Activated T-cell treated with anti-CD3 and anti-CD28 coated beads for 24 hours (primary cell): ENCODE measurements at regions not wholly inside any gene's neighbourhood (a gene's known extent, or its start where the extent isn't known, plus 50 kb on each side); places are given as distances from the start of the nearest gene placed in this dataset.
"Not testable (repeated sequence)": the region's sequence is repeated elsewhere in the genome, so short reads cannot be mapped to it uniquely, and the experiment has no call there.

Source experiments
- DNase-seq: peaks from one replicate; pipeline ENCODE4 v3.0.0-alpha.2; 2020; ENCODE audit warnings: low read depth

DNA sequence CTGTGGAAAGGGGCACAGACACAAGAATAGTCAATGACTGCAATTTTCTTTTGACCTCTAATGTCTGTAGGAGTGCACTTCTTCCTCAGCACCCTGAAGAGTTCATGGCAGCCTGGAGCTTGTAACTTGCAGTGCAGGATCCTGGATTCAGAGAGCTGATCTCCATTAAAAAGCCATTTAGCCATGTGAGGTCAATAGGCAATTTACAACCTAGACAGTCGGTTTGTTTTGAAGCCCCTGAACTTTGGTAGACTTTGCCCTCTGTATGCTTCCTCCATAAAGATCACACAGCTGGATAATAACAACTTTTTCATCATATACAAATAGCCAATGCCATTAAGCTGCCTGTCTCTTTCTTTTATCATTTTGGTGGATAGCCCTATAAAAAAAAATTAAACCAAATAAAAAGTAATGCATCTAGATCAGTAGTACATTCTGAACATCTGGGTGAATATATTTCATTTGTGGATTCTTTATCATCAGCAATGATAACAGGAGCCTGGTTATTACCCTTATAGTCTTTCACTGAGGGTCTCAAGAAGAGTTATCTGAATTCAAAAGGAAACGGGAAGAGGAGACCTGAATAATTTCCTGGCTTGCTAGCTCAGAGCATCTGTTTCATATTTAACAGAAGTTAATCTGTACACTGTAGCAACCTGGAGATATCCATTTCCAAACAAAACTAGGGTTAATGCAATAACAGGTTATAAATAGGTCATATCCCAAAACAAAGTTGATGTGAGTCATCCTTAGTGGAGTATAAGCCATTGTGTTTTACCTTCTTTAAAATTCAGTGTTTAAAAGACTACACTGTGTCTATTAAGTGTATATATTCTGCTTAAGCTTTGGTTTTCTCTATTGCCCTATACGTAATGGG lies 193.8 kb upstream of the ACTBL2 start:
- DNase-seq = no peak

DNA sequence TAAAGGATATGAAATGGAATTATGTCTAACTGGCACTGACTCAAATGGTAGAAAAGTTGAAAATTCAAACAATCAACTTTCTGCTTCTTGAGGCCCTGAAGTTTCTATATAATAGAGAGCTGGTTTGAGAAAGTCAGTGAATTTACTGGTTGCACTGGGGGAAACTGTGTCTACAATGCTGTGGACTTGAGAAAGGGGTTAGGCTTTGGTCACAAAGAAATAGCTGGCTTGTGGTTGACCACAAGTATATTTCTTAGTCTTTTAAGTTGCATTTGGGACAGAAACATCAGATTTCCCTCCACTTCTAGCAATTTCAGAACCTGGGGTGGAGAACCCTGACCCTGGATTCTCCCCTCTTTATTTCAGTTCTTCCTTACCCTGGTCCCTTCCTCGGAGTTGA lies 192.6 kb upstream of the ACTBL2 start:
- DNase-seq = no peak

DNA sequence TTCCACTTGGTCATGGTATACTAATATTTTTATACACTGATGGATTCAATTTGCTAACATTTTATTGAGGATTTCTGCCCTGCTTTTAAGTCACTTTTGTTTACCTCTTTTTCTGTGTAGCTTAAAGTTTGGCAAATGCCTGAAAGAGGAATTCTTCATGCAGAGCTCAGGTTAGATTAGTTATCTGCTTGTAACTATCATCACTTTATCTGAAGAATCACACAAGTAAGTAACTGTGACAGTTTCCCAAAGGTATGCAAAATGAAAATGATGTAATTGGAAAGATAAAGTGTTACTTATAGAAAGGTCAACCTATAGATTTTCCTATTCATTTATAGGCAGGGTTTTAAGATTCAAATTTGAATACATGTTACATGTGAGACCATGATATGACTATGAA lies 188.8 kb upstream of the ACTBL2 start:
- DNase-seq = no peak

DNA sequence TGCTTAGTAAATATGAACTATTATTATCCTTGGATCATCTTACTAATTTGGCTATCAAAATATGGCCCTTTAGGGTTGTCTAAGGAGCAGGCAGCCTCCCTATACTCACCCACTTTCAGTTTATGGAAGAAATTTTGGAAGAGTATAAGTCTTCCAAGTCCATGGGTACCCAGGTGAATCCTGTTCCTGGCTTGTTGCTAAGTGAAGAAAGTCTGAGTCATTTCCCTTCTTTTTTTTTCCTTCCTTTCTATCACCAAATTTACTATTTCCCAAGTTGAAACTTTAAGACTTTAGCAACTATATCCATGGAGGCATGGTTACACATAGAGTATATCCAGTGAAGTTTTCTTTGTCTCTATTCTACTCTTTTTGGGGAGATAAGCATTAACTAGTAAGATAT lies 184.0 kb upstream of the ACTBL2 start:
- no peak for DNase-seq

DNA sequence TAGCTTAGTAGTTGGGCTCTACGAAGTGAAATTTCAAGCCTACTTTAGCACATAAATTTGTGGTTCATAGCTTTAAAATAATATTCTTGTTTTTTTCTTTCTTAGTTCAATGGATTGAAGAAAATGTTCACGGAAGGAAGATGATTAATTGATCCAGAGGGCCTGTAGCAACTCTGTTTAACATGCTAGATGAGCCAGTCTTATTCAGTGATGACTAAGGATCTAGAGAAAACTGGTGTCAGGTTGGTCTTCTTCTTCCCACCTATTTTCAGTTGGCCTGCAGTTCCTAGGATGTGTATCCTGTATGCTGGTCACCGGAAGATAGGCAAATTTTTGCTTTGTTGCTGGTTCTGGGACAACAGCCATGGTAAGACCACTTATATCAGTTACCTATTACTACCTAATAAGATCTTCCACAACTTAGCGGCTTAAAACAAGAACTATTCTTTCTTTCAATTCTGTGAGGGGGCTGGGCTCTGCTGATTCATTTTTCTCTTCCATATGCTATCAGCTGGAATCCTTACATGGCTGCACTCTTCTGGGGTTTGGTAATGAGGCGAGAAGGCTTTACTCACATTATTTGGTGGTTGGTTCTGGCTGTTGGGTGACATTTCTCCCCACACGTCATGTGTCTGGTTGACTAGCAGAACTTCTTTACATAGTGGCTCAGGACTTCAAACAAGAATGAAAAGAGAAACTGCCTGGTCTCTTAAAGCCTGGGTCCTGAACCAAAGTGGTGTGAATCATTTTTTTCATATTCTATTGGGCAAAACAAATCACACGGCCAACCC lies 182.7 kb upstream of the ACTBL2 start:
- no peak for DNase-seq

DNA sequence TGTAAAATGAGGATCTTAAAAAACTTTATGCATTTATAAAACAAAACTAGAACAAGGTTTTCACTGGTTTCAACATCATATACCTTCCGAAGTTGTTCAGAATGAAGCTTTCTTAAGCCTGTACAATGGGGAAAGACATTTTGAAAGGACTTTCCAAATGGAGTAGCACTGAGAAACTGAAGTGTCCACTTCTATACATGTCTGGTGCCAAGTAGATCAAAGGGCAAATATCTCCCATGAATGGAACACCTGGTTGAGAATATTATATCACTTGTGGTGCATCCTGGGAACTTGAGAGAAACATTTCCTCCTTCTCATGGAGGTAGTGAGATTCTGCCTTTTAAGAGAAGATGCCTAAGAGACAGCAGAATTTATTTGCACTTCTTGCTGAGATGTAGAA lies 182.1 kb upstream of the ACTBL2 start:
- DNase-seq = no peak

DNA sequence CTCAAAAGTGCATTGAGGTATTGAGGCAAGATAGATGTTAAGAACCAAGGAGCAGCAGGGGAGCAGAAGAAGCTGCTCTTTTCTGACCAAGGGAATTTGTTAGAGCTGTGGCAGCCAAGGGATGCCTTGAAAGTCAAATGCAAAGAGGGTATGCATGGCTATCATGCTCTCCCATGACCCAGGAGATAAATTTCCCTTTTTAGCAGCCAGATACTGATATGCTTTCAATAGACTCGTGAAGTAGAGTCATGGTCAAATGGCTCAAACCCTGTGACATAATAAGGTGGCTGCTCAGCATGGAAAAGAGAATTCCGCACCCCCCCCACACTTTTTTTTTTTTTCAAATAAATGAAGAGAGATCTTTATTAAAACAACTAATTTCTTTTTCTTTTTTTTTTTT lies 180.9 kb upstream of the ACTBL2 start:
- DNase-seq = no peak

DNA sequence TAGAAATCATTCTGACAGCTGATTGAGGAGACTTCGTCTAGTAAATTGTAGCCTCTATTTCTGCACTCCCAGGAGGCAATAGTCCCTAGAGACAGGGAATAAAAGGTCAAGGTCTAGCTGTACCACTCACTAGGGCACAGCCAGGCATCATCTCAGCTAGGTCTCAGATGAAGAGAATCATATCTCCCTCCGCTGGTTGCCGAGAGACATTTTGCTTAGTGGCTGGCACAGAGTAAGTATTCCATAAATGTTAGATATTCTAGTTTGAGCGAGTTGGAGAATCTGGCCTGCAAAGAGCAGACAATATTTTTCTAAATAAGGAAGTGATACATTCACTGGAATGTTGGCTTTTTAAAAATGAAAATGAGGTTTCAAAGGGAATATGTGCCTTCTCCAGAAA lies 180.4 kb upstream of the ACTBL2 start:
- no peak for DNase-seq

DNA sequence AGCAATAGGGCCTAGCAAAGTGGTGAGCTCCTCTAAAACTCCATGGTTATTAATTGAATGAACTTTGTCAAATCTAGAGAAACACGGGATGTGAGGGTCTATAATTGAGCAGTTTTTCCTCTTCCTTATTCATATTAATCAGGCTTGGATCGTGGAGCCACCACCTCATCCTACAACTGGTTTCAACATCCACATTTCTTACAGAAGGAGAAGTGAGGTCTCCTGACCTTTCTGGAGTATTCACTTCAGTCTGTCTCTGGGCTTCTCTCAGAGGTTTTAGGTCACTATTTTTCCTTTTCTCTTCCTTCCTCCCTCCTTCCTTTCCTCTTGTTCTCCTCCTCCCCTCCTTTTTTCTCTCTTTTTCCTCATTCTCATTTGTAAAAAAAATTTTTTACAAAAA lies 177.3 kb upstream of the ACTBL2 start:
- DNase-seq = no peak

DNA sequence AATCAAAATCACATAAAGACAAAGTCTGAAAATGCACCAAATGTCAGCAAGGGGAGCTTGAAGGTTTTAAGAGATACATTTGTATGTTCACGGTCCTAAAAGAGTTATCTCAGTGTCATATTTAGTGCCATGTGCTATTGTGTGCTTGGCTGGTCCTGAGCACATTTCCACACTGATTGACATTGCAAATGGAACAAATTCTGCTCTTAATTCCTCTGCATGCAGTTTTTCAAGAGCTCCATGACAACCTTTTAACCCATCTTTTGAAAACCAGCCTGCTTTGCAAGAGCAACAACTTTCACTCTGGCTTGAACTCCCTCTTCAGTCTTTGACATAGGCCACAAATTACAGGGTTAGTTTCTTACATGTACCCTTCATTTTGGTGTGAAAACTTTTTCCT lies 175.4 kb upstream of the ACTBL2 start:
- no peak for DNase-seq

DNA sequence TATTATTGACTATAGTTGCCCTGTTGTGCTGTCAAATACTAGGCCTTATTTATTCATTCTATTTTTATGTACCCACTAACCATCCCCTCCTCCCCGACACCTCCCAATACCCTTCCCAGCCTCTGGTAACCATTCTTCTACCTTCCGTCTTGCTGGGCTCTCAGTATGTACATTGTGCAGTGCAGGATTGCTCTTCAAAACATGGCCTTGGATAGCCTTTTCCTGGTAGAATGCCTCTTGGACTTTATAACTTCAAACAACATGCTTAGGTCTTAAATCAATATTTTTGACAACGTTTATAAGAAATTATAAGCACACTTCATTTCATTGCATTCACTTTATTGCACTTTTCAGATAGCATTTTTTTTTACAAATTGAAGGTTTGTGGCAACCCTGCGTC lies 172.6 kb upstream of the ACTBL2 start:
- no peak for DNase-seq

DNA sequence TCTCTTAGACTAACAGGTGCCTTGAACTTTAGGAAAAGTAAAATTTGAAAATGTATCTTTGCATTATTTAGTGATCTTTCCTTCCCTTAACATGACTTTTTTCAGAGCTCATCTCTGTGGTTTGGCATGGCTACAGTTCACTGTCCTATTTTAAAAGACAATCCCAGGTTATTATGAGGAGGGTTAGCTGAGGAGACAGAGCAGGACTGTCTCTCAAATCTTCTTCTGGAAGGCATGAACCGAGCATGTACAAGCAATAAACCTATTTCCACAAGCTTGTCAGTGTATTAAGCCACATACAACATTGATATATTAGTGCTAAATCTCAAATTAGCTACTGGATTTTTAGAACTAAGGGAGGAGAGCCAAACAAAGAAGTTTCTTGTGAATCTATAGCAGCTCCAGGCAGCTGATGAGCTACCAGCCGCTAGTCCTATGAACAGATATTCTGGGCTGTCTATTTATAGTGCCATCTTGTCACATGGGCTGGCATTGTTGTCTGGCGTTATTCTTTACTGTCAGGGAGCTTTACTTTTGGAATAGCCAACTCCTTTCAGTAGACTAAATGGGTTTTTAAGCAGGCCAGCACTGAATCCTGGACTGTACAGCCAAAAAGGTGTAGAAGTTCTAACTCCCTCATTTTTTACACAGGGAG lies 171.2 kb upstream of the ACTBL2 start:
- DNase-seq = no peak

DNA sequence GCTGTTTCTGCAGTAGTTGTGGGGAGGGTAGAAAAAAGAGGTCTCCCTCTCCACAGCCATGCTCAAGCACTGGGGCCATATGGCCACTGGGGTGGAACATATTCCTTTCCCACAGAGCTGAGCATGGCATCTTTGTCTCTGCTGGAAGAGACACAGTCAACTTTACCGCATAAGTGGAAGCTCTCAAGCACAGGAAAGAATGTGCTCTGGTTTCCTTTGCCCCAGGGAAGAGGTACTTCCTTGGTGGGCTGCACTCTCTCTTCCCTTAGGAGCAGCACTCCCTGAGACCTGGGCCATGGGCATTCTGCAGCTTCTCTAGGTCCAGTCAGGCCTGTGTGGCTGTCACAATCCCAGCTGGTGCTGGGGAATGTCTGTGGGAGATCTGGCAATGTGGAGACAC lies 168.5 kb upstream of the ACTBL2 start:
- no peak for DNase-seq

DNA sequence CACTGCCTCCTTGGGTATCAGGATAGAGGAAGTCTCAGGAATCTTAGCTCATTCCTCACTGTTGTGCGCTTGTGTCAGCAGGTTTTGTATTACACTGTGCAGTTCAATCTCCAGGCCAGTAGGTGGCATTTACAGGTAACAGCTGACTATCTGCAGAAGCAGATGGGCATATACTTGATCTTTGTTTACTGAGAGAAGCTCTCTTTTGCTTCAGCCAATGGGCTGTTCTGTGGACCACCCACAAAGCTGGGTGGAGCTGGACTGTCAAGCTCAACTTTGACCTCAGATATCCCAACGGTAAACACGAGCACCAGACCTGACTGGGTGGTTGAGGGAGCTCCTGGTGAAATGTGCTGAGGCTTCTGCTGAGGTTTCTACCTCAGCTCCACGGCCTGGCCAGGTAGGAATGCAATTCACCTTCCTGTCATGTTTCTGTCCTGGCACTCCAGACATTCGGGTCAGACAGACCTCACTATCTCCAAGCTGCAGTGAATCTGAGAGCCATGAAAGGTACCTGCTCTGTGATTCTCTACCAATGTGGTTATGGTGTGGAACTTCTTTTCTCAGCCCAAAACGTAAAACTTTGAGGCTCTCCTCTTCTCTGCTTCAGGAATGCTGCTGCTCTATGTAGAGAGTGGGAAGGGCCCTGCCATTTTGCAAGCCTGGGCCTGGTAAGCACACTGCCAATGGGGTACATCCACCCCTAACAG lies 167.9 kb upstream of the ACTBL2 start:
- DNase-seq = no peak

DNA sequence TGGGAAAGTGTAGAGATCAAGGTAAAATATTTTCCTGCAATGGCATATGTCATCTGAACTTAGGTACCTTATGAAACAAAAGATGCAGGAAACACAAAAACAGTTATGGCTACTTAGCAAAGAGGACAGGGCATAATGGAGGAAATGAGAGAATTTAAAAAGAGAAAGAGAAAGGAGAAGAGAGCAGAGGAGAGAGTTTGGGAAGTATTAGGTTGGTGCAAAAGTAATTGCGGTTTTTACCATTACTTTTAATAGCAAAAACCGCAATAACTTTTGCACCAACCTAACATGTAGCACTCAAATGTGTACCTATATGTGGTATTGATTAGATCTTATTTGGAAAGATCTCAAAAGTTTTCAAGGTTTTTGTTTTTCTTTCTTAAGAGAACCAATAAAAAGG lies 160.1 kb upstream of the ACTBL2 start:
- no peak for DNase-seq

DNA sequence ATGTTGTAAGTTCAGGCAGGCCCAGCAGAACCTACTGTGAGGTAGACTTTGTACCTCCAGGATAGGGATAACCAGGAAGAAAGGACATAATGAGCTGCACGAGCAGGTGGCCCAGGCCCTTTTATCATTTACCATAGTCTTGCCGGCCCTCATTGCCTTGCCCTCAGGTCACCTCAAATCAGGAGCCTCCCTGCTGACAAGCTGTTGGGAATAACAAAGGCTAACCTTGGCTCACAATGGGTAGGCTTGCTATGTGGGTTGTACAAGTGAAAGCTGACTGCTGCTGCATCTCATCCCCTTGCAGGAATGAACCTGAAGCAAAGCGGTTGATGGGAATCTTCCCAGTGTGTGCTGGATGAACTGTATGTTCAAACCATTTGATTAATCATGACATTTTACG lies 159.5 kb upstream of the ACTBL2 start:
- DNase-seq = no peak

DNA sequence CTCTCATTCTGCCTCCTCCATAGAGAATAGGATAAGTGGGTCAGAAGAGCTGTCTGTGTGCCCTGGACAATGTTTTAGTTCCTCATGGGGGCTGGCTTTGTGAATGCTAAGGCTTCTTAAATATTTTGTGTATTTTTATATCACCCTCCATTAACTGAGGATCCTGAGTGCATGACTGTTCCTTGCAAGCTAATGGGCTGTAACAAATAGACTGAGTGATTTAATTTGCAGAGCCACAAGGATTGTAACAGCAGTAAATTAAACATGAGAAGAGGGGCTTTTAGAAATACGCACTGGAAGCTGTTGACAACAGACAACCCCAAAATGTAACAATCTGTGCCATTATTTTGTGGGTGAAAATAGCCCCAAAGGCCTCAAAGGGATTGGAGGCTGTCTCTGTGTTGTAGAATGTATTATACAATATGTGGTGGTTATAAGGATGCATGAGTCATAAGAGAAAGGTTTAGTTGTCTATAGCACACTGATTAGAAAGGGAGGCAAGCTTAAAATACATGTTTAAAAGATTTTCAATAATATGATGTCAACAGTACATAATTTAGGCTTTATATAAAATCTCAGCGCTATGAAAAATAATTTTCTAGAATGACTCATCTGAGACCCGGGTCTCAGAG lies 152.7 kb upstream of the ACTBL2 start:
- DNase-seq = no peak

DNA sequence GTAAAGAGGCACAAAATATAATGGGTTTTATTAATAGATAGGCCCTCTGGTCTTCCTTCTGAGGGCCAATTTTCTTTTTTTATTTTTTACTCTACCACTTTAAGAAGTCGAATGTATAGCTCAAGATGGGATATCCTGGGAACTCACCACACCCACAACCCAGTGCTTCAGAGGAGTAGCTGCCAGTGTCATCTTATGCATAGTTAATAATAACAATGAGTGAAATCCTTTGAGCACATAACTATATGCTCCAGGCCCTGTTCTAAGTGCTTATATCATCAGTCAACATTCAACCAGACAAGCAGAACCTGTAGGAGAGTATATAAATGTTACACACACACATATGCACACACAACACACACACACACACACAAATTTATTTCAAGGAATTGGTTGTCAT lies 150.3 kb upstream of the ACTBL2 start:
- DNase-seq = no peak

DNA sequence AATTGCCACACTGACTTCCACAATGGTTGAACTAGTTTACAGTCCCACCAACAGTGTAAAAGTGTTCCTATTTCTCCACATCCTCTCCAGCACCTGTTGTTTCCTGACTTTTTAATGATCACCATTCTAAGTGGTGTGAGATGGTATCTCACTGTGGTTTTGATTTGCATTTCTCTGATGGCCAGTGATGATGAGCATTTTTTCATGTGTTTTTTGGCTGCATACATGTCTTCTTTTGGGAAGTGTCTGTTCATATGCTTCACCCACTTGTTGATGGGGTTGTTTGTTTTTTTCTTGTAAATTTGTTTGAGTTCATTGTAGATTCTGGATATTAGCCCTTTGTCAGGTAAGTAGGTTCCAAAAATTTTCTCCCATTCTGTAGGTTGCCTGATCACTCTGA lies 148.5 kb upstream of the ACTBL2 start:
- DNase-seq = not testable (repeated sequence)

DNA sequence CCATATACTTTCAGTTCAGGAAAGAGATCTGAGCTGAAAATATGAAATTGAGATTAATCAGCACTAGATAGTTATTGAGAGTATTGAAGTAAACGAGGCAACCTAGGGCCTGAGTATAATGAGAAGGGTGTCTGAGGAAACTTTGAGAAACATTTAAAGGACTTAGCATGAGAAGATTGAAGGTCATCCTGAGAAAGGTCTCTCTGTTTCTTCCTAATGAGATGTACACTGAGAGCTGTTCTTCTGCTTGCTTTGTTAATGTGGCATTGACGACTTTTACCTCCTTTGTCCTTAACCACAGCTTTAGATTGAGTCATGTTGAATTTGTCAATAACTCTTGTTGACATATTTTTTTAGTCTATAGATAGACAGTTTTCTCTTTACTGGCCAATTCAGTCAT lies 145.1 kb upstream of the ACTBL2 start:
- no peak for DNase-seq

DNA sequence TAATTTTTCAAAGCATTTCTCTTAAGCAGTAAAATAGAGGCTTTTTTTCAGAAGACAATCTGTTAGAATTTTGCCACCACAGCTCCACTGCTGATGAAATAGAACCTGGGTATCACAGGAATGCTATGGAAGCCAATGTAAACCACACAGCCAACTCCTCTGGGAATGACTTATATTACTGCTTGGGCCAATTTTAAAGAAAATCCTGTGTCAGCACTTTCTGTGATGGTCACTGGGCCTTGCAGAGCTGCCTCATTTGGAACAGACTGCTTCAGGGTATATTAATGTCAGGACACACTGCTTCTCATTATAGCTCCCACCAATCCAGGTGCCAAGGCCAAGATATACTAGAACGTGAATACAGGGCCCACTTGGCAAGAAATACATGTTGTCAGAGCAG lies 144.1 kb upstream of the ACTBL2 start:
- no peak for DNase-seq

DNA sequence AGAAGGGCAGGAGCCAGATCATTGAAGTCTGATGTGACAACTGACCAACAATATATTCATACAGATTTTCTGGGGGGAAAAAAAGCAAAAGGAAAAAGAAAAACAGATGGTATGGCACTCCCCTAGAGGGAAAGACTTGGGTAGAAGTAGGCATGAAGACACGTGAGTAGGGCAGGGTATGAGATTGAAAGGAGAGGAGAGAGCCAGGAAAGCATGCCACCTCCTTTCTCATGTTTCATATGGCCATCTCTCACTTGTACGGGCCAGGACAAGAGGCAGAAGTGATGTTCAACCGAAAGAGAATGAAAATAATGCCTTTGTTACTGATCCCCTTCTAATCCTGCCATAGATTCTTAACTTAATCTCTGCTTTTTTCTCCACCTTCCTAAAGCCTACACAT lies 139.0 kb upstream of the ACTBL2 start:
- DNase-seq = no peak
